ENCODE measurements at regions not wholly inside any gene's neighbourhood (a gene's known extent, or its start where the extent isn't known, plus 50 kb on each side); places are given as distances from the start of the nearest gene placed in this dataset.
A peak's percentile ranks its signal among the peaks of the same experiment; 100 is the strongest.
"Not testable (repeated sequence)": the region's sequence is repeated elsewhere in the genome, so short reads cannot be mapped to it uniquely, and the experiment has no call there.

DNA sequence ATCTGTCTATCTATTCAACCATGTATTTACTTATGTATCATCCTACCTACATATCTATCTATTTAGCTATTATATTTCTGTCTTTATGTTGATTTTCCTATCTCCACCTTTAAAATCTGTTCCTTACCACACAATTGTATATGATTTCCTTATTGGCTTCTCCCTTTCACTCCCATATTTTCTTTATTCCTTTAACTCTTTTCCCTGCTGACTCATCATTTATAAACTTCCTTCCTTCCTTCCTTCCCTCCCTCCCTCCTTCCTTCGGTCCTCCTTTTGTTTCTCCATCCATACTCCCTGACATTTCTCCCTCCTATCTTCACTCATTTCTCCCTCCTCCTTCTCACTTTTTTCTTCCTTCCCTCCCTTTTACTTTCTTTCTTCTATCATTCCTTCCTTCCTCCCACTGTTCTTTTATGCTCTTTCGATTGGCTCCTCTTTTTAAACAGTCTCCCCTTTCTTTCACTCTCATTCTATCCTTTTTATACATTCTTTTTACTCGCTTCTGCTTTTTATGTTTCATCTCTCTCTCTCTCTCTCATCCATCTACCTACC lies 100.3 kb downstream of the RBMX2 start:
- no peaks in the 10 kb centered on the region for H3K9me3 Mint-ChIP-seq
- H3K4me3 Mint-ChIP-seq, result no peak overlapping the region
- ChIA-PET POLR2A (ENCODE audit: partially characterized antibody) (no interaction called here), CTCF (ENCODE audit: partially characterized antibody) (no interaction called here)
- no peaks in the 10 kb centered on the region for H3K27me3 Mint-ChIP-seq
- no peaks in the 10 kb centered on the region for H3K4me1 ChIP-seq (ENCODE audit: insufficient read depth, low read length)
- no peaks in the 10 kb centered on the region for H3K36me3 Mint-ChIP-seq
- H3K4me1 Mint-ChIP-seq, result no peaks in the 10 kb centered on the region
- H3K27me3 ChIP-seq (ENCODE audit: insufficient read depth, low read length), result no peaks in the 10 kb centered on the region
- intact Hi-C loops (cut with micrococcal nuclease), result no loop called here
- DNase-seq, result no peak
- no peaks in the 10 kb centered on the region for H3K36me3 ChIP-seq (ENCODE audit: insufficient read depth, low read length)
- no peak overlapping the region for H3K4me3 ChIP-seq (ENCODE audit: low read length in 2 of 2)
- H3K9me3 ChIP-seq (ENCODE audit: control insufficient read depth in 1 of 2, low read length in 2 of 2), result no peaks in the 10 kb centered on the region
- no peak overlapping the region for H3K27ac Mint-ChIP-seq
- H3K27ac ChIP-seq (ENCODE audit: low read depth, low read length), result no peak overlapping the region

DNA sequence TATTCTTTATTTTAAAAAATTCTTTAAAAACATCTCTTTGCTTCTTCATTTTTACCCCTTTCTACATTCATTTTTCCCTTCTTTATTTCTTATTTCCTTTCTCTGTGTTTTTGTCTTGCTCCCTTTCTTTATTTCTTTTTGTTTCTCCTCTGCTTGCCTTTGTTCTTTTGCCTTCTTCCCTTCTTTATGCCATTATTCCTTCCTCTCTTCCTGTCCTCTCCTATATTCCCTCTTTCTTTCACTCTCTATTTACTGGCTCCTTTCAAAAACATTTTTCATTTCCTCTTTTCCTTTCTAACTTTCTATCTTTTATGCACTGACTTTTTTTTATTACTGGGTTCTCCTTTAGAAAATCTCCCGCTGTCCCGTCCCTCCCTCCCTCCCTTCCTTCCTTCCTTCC lies 102.2 kb downstream of the RBMX2 start:
- H3K27ac Mint-ChIP-seq, result no peak overlapping the region
- no peaks in the 10 kb centered on the region for H3K36me3 ChIP-seq (ENCODE audit: insufficient read depth, low read length)
- no peak overlapping the region for H3K4me3 Mint-ChIP-seq
- intact Hi-C loops (cut with micrococcal nuclease), result no loop called here
- no peaks in the 10 kb centered on the region for H3K27me3 ChIP-seq (ENCODE audit: insufficient read depth, low read length)
- POLR2A ChIA-PET (ENCODE audit: partially characterized antibody), result no interaction called here
- CTCF ChIA-PET (ENCODE audit: partially characterized antibody), result no interaction called here
- no peak overlapping the region for H3K4me3 ChIP-seq (ENCODE audit: low read length in 2 of 2)
- no peaks in the 10 kb centered on the region for H3K4me1 Mint-ChIP-seq
- H3K27ac ChIP-seq (ENCODE audit: low read depth, low read length), result no peak overlapping the region
- no peaks in the 10 kb centered on the region for H3K36me3 Mint-ChIP-seq
- H3K4me1 ChIP-seq (ENCODE audit: insufficient read depth, low read length), result no peaks in the 10 kb centered on the region
- H3K27me3 Mint-ChIP-seq, result no peaks in the 10 kb centered on the region
- H3K9me3 ChIP-seq (ENCODE audit: control insufficient read depth in 1 of 2, low read length in 2 of 2), result no peaks in the 10 kb centered on the region
- no peaks in the 10 kb centered on the region for H3K9me3 Mint-ChIP-seq
- DNase-seq, result no peak

DNA sequence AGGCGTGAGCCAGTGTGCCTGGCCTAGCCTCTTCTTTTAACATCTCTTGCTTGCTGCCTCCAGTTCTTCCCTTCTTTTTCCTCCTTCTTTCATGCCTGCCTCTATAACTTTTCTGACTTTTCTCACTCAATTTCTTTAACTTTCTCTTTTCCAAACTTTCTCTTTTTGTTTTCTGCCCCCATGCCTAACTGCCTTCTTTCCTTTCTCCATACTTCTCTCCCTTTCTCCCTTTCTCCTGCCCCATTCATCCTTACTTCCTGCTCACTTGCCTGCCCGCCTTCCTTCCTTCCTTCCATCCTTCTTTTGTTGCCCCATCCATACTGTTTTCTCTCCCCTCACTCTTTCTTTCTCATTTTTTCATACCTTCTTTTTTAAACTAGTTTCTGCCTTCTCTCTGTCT lies 105.2 kb downstream of the RBMX2 start:
- Mint-ChIP-seq H3K36me3 (no peaks in the 10 kb centered on the region), H3K27me3 (no peaks in the 10 kb centered on the region), H3K9me3 (peaks cover 0 to 7% (median 0%) of the 10 kb centered on the region in 8 donors), H3K4me3 (no peak overlapping the region), H3K4me1 (no peaks in the 10 kb centered on the region), H3K27ac (no peak overlapping the region)
- intact Hi-C loops (cut with micrococcal nuclease), result no loop called here
- CTCF ChIA-PET (ENCODE audit: partially characterized antibody), result no interaction called here
- Histone ChIP-seq H3K36me3 (ENCODE audit: insufficient read depth, low read length) (no peaks in the 10 kb centered on the region), H3K27me3 (ENCODE audit: insufficient read depth, low read length) (no peaks in the 10 kb centered on the region), H3K9me3 (ENCODE audit: control insufficient read depth in 1 of 2, low read length in 2 of 2) (no peaks in the 10 kb centered on the region), H3K4me1 (ENCODE audit: insufficient read depth, low read length) (no peaks in the 10 kb centered on the region), H3K4me3 (ENCODE audit: low read length in 2 of 2) (no peak overlapping the region), H3K27ac (ENCODE audit: low read depth, low read length) (no peak overlapping the region)
- POLR2A ChIA-PET (ENCODE audit: partially characterized antibody), result no interaction called here
- no peak for DNase-seq

GRCh38 chrX:130512534-130512933 lies 110.7 kb downstream of the RBMX2 start:
- DNase-seq; H3K27ac Mint-ChIP-seq; CTCF ChIA-PET (ENCODE audit: partially characterized antibody); H3K27me3 Mint-ChIP-seq; H3K4me3 Mint-ChIP-seq; H3K27ac ChIP-seq (ENCODE audit: low read depth, low read length); H3K4me3 ChIP-seq (ENCODE audit: low read length in 2 of 2); H3K4me1 ChIP-seq (ENCODE audit: insufficient read depth, low read length); H3K27me3 ChIP-seq (ENCODE audit: insufficient read depth, low read length); H3K36me3 Mint-ChIP-seq; H3K4me1 Mint-ChIP-seq; H3K9me3 ChIP-seq (ENCODE audit: control insufficient read depth in 1 of 2, low read length in 2 of 2); H3K36me3 ChIP-seq (ENCODE audit: insufficient read depth, low read length); POLR2A ChIA-PET (ENCODE audit: partially characterized antibody); intact Hi-C loops (cut with micrococcal nuclease): not testable (repeated sequence)
- peaks cover 0 to 26% (median 13%) of the 10 kb centered on the region in 8 donors for H3K9me3 Mint-ChIP-seq

DNA sequence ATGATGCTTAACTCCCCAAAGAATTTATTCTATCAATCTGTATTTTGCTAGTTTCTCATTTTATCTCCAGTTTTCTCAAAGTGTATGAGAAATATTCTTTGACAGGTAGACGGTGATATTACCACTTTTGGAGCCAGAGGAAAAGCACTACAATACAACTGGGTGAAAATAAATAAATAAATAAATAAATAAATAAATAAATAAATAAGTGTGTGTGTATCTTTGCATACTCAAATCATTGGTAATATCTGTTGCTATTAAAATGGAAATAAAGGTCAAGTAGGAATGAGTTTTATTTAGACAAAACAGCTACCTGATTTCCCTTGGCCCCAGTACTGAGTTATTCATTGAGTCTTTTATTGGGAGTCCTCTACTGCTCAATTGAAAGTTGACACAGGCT lies 114.3 kb downstream of the RBMX2 start:
- H3K4me3 Mint-ChIP-seq, result no peak overlapping the region
- H3K4me1 Mint-ChIP-seq, result no peaks in the 10 kb centered on the region
- H3K9me3 Mint-ChIP-seq, result peaks cover 0 to 26% (median 13%) of the 10 kb centered on the region in 8 donors
- ChIA-PET CTCF (ENCODE audit: partially characterized antibody) (no interaction called here), POLR2A (ENCODE audit: partially characterized antibody) (no interaction called here)
- no peak overlapping the region for H3K4me3 ChIP-seq (ENCODE audit: low read length in 2 of 2)
- intact Hi-C loops (cut with micrococcal nuclease), result no loop called here
- H3K27ac ChIP-seq (ENCODE audit: low read depth, low read length), result no peak overlapping the region
- H3K27me3 Mint-ChIP-seq, result peaks cover 4 to 5% of the 10 kb centered on the region in 2 donors
- H3K27ac Mint-ChIP-seq, result no peak overlapping the region
- DNase-seq, result no peak
- no peaks in the 10 kb centered on the region for H3K27me3 ChIP-seq (ENCODE audit: insufficient read depth, low read length)
- H3K36me3 ChIP-seq (ENCODE audit: insufficient read depth, low read length), result no peaks in the 10 kb centered on the region
- H3K36me3 Mint-ChIP-seq, result no peaks in the 10 kb centered on the region
- H3K4me1 ChIP-seq (ENCODE audit: insufficient read depth, low read length), result no peaks in the 10 kb centered on the region
- no peaks in the 10 kb centered on the region for H3K9me3 ChIP-seq (ENCODE audit: control insufficient read depth in 1 of 2, low read length in 2 of 2)

DNA sequence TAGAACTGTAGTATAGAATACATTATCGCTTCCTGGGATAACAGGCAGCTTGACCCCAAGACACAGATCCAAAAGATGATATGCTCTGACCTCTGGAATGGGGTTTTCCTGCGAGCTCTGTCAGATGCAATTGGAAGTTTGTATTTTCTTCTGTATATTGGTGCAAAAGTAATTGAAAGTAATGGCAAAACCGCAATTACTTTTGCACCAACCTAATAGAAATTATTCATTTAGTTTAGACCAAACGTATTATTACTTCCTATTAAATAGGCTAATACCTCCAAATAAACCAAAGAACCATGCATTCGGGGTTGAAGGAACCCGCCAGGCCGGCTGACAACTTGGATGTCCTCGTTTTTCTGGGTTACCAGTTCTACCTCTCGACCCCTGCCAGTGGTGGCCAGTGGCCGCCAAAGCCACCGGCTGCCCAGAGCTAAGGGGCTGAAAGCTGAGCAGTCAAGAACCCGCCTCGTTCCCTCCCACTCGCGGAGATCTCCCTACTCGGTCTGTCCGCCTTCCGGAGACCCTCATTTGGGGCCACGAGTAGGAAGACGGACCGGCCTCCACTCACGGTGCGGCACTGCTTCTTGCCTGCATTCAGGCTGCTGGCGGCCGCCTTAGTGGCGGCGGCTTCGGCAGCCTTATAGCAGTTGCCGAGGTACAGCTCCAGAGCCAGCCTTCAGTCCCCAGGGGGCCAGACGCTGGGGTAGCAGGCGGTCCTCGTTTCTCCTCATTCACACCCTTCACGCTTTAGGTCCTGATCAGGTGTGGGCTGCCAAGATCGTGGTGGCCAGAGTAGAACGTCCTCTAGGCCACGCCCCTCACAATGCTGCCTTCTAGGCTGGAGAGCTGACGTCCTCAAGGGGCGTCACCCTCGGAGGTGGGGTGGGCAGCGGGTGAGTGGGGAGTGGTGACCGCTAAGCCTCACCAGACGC lies 121.9 kb downstream of the RBMX2 start:
- no peaks in the 10 kb centered on the region for H3K27me3 ChIP-seq (ENCODE audit: insufficient read depth, low read length)
- no peak for DNase-seq
- CTCF ChIA-PET (ENCODE audit: partially characterized antibody), result no interaction called here
- no peak overlapping the region for H3K27ac ChIP-seq (ENCODE audit: low read depth, low read length)
- Mint-ChIP-seq H3K27me3 (peaks cover 2 to 6% of the 10 kb centered on the region in 2 donors), H3K9me3 (peaks cover 0 to 5% (median 0%) of the 10 kb centered on the region in 8 donors), H3K4me1 (peaks cover 0 to 6% (median 2%) of the 10 kb centered on the region in 4 donors), H3K27ac (no peak overlapping the region), H3K36me3 (no peaks in the 10 kb centered on the region), H3K4me3 (peak overlapping the region in 7 of 8 donors; percentile 10 to 61 (median 50))
- H3K9me3 ChIP-seq (ENCODE audit: control insufficient read depth in 1 of 2, low read length in 2 of 2), result no peaks in the 10 kb centered on the region
- intact Hi-C loops (cut with micrococcal nuclease), result no loop called here
- no peak overlapping the region for H3K4me3 ChIP-seq (ENCODE audit: low read length in 2 of 2)
- H3K4me1 ChIP-seq (ENCODE audit: insufficient read depth, low read length), result no peaks in the 10 kb centered on the region
- H3K36me3 ChIP-seq (ENCODE audit: insufficient read depth, low read length), result no peaks in the 10 kb centered on the region
- POLR2A ChIA-PET (ENCODE audit: partially characterized antibody), result interaction anchor here (0.6 kb wide), 1 partner anchor 19 kb away, joined by 3 read pairs; no protein-coding TSS in a partner anchor

- Mint-ChIP-seq H3K36me3 (no peaks in the 10 kb centered on the region), H3K4me3 (peak overlapping the region in 4 of 8 donors; percentile 4 to 52 (median 30)), H3K27me3 (peaks cover 2 to 6% of the 10 kb centered on the region in 2 donors), H3K4me1 (peaks cover 0 to 6% (median 2%) of the 10 kb centered on the region in 4 donors), H3K27ac (no peak overlapping the region), H3K9me3 (peaks cover 0 to 5% (median 0%) of the 10 kb centered on the region in 8 donors)
- Histone ChIP-seq H3K9me3 (ENCODE audit: control insufficient read depth in 1 of 2, low read length in 2 of 2) (no peaks in the 10 kb centered on the region), H3K4me1 (ENCODE audit: insufficient read depth, low read length) (no peaks in the 10 kb centered on the region), H3K27me3 (ENCODE audit: insufficient read depth, low read length) (no peaks in the 10 kb centered on the region), H3K36me3 (ENCODE audit: insufficient read depth, low read length) (no peaks in the 10 kb centered on the region), H3K27ac (ENCODE audit: low read depth, low read length) (no peak overlapping the region), H3K4me3 (ENCODE audit: low read length in 2 of 2) (no peak overlapping the region)
- DNase-seq, result no peak
- ChIA-PET CTCF (ENCODE audit: partially characterized antibody) (no interaction called here), POLR2A (ENCODE audit: partially characterized antibody) (no interaction called here)
- intact Hi-C loops (cut with micrococcal nuclease), result no loop called here
Measured at GRCh38 chrX:130524476-130525194, 122.8 kb downstream of the RBMX2 start.

All from CD4-positive, alpha-beta memory T cell (primary cell).